ENCODE measurements at regions not wholly inside any gene's neighbourhood (a gene's known extent, or its start where the extent isn't known, plus 50 kb on each side); places are given as distances from the start of the nearest gene placed in this dataset.

- TF ChIP-seq ZNF592 (IDR thresholded peaks at IDR 0.05), result no peak
- no peak for TF ChIP-seq ETS1 (conservative IDR thresholded peaks at IDR 0.05; ENCODE audit: control insufficient read depth, low read depth, low read length)
- no peak for TF ChIP-seq ZNF274 (IDR thresholded peaks at IDR 0.05; ENCODE audit: borderline replicate concordance, low read depth, low read length)
- no peak for TF ChIP-seq MCM5 (IDR thresholded peaks at IDR 0.05; ENCODE audit: low read depth)
- TF ChIP-seq NR3C1 (CRISPR knock-in tag; IDR thresholded peaks at IDR 0.05), result no peak
Measured at GRCh38 chr2:107775211-107775610, 51.5 kb upstream of the RGPD4 start (continued).

- in situ Hi-C loops (cut with MboI) (no loop called here), intact Hi-C loops (cut with micrococcal nuclease) (no loop called here)
- Histone ChIP-seq H3K4me1 (replicated peaks in 1 of 2; ENCODE audit: control insufficient read depth in 2 of 2, insufficient read depth in 2 of 2, low read length in 2 of 2) (no peaks in the 10 kb centered on the region), H3K9me1 (ENCODE audit: control insufficient read depth, insufficient read depth, low read length) (no peaks in the 10 kb centered on the region), H3K9me3 (replicated peaks; ENCODE audit: control insufficient read depth, insufficient read depth, low read depth, low read length) (no peaks in the 10 kb centered on the region), H3K27me3 (ENCODE audit: control insufficient read depth in 2 of 2, insufficient read depth in 2 of 2, low read length in 2 of 2) (peaks cover 4 to 7% of the 10 kb centered on the region in 2 experiments; a peak in 1 of 5 replicates), H3K27ac (ENCODE audit: extremely low read depth, low read depth, low read length) (no peak overlapping the region), H3K4me2 (ENCODE audit: insufficient read depth, low read length) (no peak overlapping the region), H4K20me1 (replicated peaks; ENCODE audit: control insufficient read depth, insufficient read depth, low read length) (no peaks in the 10 kb centered on the region), H3K9ac (ENCODE audit: insufficient read depth in 1 of 2, low read depth in 2 of 2, low read length in 2 of 2) (no peak overlapping the region), H3K36me3 (ENCODE audit: control insufficient read depth, insufficient read depth, low read length) (no peaks in the 10 kb centered on the region), H3K79me2 (ENCODE audit: control insufficient read depth, insufficient read depth, low read length) (no peaks in the 10 kb centered on the region), H3K4me3 (no peak overlapping the region), H2AFZ (ENCODE audit: low read depth, low read length) (no peak overlapping the region)
- CTCF ChIA-PET (ENCODE audit: low intra/inter-chr PET ratio), result no interaction called here
- WGBS (ENCODE audit: insufficient coverage, low coverage, missing lambda C conversion rate), result 0% methylated on average over 1 of the region's 1 CpG
- ATAC-seq, result no peak
- no peak for FAIRE-seq
- no TSS peak for BruUV-seq (replicated peaks)
- POLR2A ChIA-PET, result no interaction called here
- no peak for DNase-seq (ENCODE audit: extremely low read depth in 1 of 4, low spot score in 3 of 4)
- TF ChIP-seq, protein P1, sequence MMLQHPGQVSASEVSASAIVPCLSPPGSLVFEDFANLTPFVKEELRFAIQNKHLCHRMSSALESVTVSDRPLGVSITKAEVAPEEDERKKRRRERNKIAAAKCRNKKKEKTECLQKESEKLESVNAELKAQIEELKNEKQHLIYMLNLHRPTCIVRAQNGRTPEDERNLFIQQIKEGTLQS (IDR thresholded peaks at IDR 0.05), result no peak
- TF ChIP-seq, protein P1 (CRISPR knock-in tag; conservative IDR thresholded peaks at IDR 0.05), result no peak
- TF ChIP-seq, protein P2, sequence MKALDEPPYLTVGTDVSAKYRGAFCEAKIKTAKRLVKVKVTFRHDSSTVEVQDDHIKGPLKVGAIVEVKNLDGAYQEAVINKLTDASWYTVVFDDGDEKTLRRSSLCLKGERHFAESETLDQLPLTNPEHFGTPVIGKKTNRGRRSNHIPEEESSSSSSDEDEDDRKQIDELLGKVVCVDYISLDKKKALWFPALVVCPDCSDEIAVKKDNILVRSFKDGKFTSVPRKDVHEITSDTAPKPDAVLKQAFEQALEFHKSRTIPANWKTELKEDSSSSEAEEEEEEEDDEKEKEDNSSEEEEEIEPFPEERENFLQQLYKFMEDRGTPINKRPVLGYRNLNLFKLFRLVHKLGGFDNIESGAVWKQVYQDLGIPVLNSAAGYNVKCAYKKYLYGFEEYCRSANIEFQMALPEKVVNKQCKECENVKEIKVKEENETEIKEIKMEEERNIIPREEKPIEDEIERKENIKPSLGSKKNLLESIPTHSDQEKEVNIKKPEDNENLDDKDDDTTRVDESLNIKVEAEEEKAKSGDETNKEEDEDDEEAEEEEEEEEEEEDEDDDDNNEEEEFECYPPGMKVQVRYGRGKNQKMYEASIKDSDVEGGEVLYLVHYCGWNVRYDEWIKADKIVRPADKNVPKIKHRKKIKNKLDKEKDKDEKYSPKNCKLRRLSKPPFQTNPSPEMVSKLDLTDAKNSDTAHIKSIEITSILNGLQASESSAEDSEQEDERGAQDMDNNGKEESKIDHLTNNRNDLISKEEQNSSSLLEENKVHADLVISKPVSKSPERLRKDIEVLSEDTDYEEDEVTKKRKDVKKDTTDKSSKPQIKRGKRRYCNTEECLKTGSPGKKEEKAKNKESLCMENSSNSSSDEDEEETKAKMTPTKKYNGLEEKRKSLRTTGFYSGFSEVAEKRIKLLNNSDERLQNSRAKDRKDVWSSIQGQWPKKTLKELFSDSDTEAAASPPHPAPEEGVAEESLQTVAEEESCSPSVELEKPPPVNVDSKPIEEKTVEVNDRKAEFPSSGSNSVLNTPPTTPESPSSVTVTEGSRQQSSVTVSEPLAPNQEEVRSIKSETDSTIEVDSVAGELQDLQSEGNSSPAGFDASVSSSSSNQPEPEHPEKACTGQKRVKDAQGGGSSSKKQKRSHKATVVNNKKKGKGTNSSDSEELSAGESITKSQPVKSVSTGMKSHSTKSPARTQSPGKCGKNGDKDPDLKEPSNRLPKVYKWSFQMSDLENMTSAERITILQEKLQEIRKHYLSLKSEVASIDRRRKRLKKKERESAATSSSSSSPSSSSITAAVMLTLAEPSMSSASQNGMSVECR (CRISPR knock-in tag; IDR thresholded peaks at IDR 0.05), result no peak
Measured at GRCh38 chr2:107775791-107776190, 50.9 kb upstream of the RGPD4 start.

Measured in K562 (cell line).